Lower leg skin (tissue), 3 donors: ENCODE measurements at regions not wholly inside any gene's neighbourhood (a gene's known extent, or its start where the extent isn't known, plus 50 kb on each side); places are given as distances from the start of the nearest gene placed in this dataset.

Source experiments
- CTCF ChIP-seq, 3 donors: fragments of 450-650 bp; IDR thresholded peaks; one replicate each; pipeline ENCODE4 v1.5.1; 2016; ENCODE audit warnings: antibody characterized with exemption in 3 of 3, mild to moderate bottlenecking in 3 of 3, moderate library complexity in 2 of 3
- POLR2A ChIP-seq, 2 donors: fragments of 450-650 bp; IDR thresholded peaks; one replicate each; pipeline ENCODE4 v1.6.1; 2016 to 2017; ENCODE audit warnings: antibody characterized with exemption in 2 of 2, mild to moderate bottlenecking in 1 of 2, moderate library complexity in 1 of 2

DNA sequence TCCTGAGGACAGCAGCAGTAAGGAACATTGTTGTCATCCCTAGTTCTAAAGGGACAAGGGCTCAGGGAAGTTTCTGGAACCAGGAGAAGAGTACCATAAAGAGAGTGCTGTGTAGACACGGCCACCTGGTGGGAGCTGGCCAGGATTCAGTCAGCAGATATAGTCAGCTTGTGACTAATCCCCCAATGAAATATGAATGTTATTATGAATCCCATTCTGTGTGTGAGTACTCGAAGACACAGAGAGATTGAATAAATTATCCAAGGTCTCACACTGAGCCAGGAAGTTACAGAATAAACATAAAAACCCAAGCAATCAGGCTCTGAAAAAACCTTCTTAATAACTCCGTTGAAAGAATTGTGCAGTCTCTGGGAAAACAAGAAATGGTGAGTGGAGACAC, 1359.5 kb downstream of the AACS start:
- TF ChIP-seq CTCF (IDR thresholded peaks at IDR 0.05) (no peak), POLR2A (IDR thresholded peaks at IDR 0.05) (no peak)
